ES-I3 (cell line): ENCODE measurements at regions not wholly inside any gene's neighbourhood (a gene's known extent, or its start where the extent isn't known, plus 50 kb on each side); places are given as distances from the start of the nearest gene placed in this dataset.

Source experiments
- H3K36me3 ChIP-seq: 2 replicates; pipeline ENCODE4 v1.6.1; 2013; ENCODE audit warnings: mild to moderate bottlenecking, low read length, control low read depth, moderate library complexity; ENCODE audit not compliant: insufficient read depth
- H3K4me1 ChIP-seq: 2 replicates; pipeline ENCODE4 v1.6.1; 2013; ENCODE audit warnings: mild to moderate bottlenecking, control low read depth, low read length; ENCODE audit not compliant: insufficient read depth
- H3K9ac ChIP-seq: 2 replicates; pipeline ENCODE4 v1.6.1; 2013; ENCODE audit warnings: low read depth, mild to moderate bottlenecking, low read length, moderate library complexity
- H3K9me3 ChIP-seq: 2 replicates; pipeline ENCODE4 v1.6.1; 2013; ENCODE audit warnings: mild to moderate bottlenecking, low read length, moderate library complexity; ENCODE audit not compliant: control insufficient read depth, insufficient read depth

DNA sequence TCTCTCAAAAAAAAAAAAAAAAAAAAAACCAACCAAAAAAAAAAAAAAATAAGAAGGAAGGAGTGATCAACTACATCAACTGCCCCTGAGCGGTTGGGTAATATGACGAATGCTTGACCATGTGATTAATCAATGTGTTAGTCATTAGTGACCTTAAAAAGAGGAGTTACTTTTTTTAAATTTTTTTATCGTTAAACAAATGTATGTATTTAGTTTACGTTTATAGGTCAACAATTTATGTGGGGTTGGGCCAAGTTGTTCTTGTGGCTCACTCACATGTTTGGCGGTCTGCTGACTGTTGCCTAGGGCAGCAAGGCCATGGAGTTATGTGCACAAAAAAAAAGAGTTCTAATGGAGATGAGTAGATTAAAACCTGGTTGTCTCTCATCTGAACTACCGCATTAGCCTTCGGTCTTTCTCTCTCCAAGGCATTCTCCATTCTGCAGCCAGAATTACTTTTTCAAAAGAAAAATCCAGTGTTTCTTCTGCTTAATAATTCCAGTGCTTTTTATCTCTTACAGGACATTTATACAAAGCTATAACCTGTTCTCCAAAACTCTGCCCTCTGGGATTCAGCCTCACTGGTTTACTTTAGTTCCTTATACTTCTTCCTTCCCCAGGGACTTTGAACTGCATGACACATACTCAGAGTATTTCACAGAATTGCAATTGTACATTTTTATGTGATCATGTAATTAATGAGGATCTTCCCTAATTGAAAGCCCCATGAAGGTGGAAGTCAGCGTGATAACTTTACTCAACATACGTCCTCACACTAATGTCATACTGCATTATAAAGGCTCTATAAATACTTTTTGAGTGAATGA lies 505.5 kb downstream of the ANKRD50 start:
- H3K36me3 ChIP-seq, result no peaks in the 10 kb centered on the region
- H3K9me3 ChIP-seq, result no peaks in the 10 kb centered on the region
- H3K4me1 ChIP-seq, result peaks cover 5% of the 10 kb centered on the region; the same call in 1 of the 2 replicates

DNA sequence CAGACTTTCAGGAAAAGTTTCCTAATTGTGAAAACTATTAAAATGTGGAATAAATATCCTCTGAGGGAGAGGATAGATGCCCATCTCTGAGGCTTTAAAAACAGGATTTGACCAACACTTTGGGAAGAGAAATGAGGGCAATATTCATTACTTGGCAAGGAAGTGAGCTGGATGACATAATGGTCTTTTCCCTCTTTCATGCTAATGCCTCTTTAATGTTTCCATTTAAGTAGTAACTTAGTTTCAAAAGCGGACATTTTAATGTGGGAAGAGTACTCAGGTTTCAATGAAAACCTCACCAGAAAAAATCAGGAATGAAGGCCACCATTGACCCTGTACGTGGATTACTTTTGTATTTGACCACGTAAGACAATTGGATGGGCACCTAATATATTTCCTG lies 503.3 kb downstream of the ANKRD50 start:
- no peaks in the 10 kb centered on the region for H3K36me3 ChIP-seq
- H3K9me3 ChIP-seq, result no peaks in the 10 kb centered on the region
- no peak overlapping the region for H3K9ac ChIP-seq
- H3K4me1 ChIP-seq, result peaks cover 5% of the 10 kb centered on the region; the same call in 1 of the 2 replicates

More for the DNA sequence above, 505.5 kb downstream of the ANKRD50 start:
- no peak overlapping the region for H3K9ac ChIP-seq

DNA sequence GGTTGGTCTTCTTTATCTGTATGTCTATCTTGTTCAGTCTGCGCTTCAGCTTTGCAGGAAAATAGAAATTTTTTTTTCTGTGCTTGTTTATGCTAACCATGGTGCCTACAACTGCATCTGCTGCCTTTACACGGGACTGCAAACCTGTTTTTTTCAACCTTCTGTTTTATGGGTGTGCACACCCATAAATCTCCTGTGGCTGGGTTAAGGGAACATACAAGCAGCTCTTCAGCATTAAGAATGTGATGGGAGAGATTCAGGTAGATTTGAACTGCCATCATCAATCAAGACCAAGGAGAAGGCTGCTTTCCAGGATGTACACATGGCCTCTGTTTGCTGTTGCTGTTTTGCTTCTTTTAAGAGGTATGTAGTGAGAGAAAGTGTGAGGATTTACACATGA lies 502.9 kb downstream of the ANKRD50 start:
- Histone ChIP-seq H3K9ac (no peak overlapping the region), H3K36me3 (no peaks in the 10 kb centered on the region), H3K9me3 (no peaks in the 10 kb centered on the region), H3K4me1 (peaks cover 5% of the 10 kb centered on the region; the same call in 1 of the 2 replicates)

DNA sequence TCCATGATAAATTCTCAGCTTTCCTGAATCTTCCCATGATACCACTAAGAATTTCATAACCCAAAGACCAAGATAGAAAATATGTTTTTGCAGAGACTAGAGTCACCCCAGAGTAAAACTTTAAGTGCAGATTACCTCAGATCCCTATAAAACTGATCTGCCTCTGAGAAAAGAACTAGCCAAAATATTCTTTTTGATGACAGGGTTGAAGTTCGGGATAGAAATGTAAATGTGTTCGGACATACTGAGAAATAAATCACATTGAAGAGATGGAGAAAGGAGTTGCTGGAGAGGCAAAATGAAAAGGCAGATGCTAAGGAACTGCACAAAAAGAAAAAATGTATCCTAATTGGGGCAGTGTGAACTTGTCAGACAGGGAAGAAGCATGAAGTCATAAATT lies 501.8 kb downstream of the ANKRD50 start:
- Histone ChIP-seq H3K4me1 (peaks cover 5% of the 10 kb centered on the region; the same call in 1 of the 2 replicates), H3K9ac (no peak overlapping the region), H3K36me3 (no peaks in the 10 kb centered on the region), H3K9me3 (no peaks in the 10 kb centered on the region)

DNA sequence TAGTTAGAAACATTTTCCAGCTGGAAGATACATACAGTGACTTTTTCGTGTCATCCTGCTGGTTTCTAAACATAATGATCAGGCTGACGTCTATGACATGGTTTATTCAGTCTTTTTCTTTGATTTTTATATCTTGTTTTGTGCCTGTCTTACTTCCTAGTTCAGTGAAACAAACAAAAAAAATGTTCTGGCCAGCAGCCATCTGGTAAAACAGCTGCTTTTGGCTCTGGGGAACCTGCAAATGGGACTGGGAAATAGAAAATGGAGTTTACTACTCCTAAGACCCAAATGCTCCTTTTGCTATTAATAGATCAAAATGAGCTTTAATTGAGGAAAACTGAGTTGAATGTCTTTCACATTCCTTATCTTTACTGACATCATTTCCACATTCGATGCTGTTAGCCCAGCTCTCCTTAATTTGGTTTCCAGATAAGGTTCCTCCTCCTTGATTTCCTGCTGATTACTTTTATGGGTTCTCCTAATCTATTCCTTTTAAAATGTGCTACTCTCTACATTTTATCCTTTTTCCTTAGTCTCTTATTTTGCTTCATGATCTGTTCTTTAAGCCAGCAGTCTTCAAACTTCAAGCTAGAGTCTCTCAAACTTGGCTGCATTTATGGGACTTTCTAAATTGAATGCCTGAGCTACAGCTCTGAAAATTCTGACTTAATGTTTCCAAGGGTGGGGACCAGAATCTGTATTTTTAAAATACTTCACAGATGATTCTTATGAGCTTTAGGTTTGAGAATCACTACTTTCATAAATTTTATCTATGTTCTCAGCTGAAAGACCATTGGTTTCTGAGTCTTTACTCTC lies 499.5 kb downstream of the ANKRD50 start:
- no peaks in the 10 kb centered on the region for H3K36me3 ChIP-seq
- H3K9me3 ChIP-seq, result no peaks in the 10 kb centered on the region
- no peak overlapping the region for H3K9ac ChIP-seq
- H3K4me1 ChIP-seq, result peaks cover 5% of the 10 kb centered on the region; the same call in 1 of the 2 replicates

DNA sequence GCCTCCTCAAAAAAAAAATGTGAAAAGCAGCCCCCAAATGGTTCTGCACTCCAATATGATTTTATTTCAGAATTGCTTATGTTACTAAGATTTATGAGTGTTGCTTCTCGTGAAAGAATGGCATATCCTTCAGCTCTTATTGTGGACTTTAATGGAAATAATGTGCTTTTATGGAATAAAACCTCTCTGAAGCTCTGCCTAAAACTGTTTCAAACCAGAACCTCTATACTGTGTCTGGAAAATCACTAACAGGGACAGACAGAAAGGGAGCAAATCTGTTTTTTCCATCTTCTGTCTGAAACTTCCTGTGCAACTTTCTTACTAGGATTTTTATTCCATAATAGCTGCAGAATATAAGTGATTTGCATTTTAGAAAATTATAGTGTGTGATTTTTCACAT lies 493.1 kb downstream of the ANKRD50 start:
- Histone ChIP-seq H3K36me3 (no peaks in the 10 kb centered on the region), H3K9ac (no peak overlapping the region), H3K9me3 (no peaks in the 10 kb centered on the region), H3K4me1 (no peaks in the 10 kb centered on the region)

DNA sequence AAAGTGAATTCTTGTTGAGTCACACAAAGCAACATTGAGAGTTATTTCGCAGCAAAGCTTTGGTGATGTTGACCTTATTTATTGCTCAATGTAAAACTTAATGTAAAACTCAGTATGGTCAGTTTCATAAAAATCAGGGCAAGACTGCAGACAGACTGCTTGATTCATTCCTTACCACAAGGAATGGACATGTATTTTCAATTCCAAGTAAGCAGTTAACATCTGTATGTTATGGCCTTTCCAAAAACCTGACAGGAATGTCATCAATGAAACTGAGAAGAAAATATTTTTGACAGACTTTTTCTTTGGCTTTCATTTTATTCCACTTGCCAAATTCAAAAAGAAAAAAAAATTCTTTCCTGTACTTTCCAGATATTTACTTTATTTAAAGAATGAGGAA lies 488.3 kb downstream of the ANKRD50 start:
- Histone ChIP-seq H3K36me3 (no peaks in the 10 kb centered on the region), H3K9me3 (no peaks in the 10 kb centered on the region), H3K4me1 (no peaks in the 10 kb centered on the region), H3K9ac (no peak overlapping the region)

DNA sequence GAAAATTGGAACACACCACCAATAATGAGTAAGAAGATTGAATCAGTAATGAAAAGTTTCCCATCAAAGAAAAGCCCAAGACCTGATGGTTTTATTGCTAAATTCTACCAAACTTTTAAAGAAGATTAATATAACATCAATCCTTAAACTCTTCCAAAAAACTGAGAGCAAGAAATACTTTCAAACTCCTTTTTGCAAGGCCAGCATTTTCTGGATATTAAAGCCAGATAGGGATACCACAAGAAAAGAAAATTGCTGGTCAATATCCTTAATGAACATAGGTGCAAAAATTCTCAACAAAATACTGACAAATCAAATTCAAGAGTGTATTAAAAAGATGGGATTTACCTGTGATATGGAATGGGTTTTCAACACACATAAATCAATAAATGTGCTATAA lies 484.6 kb downstream of the ANKRD50 start:
- Histone ChIP-seq H3K36me3 (no peaks in the 10 kb centered on the region), H3K4me1 (no peaks in the 10 kb centered on the region), H3K9me3 (no peaks in the 10 kb centered on the region)

DNA sequence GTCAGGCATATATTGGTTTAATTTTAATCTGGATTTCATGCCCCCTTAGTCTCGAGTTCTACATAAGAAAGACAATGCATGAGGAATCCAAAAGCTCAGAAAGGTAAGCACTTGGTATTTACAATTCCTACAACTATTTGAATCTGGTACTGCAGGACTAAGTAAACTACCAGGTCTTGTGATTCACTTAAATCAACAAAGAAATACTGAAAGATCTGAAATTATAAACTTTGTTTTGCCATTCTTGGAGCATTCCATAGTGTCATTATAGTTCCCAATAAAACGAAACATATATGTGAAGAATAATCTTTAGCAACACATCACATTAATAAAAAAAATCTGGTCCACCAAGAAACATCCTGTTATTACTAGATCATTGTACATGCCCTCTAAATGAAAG lies 482.3 kb downstream of the ANKRD50 start:
- Histone ChIP-seq H3K4me1 (no peaks in the 10 kb centered on the region), H3K36me3 (no peaks in the 10 kb centered on the region), H3K9ac (no peak overlapping the region), H3K9me3 (no peaks in the 10 kb centered on the region)

More for the DNA sequence above, 484.6 kb downstream of the ANKRD50 start:
- no peak overlapping the region for H3K9ac ChIP-seq

DNA sequence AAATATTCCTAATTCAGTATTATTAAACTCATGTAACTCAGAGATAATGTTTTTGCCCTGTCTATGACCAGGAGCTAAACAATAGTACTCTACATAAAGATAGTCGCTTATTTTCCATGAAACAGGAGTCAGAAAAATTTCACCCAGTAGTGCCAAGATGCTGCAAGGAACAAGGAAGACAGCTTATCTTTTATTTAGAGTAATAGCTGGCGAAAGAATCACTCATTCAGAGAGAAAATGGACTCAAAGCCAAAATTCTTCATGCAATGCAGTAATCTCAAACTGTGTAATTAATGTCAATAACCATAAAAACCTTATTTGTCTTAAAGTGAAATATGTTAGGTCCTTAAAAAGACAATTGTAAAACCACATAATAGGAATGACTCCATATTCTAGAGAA lies 477.8 kb downstream of the ANKRD50 start:
- Histone ChIP-seq H3K36me3 (no peaks in the 10 kb centered on the region), H3K4me1 (no peaks in the 10 kb centered on the region), H3K9me3 (no peaks in the 10 kb centered on the region), H3K9ac (no peak overlapping the region)

DNA sequence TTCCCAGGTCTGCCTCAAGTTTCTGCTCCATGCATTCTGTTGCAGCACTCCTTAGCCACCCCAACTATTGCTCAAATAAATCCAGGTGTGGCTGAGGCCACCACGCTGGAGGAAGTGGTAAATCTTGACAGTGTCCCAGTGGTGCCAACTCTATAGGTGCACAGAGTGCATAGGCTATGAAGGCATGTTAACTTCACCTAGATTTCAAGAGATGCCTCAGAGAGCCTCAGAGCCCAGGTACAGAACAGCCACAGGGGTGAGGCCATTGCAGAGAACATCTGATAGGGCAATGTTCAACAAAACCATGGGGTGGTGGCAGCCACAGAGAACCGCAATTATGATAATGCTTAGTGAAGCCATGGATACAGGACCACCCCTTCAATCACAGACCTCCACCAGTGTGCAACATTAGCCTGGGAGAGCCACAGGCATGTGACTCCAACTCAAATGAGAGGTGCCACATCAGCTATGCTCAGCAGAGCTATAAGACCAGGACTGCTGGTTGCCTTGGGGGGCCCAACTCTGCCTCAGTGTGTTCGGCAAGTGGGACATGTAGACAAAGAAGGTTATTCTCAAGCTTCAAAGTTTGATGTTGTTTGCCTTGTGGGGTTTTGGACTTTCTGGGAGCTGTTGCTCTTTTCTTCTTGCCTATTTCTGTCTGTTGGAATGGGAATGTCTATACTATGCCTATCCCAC lies 468.7 kb downstream of the ANKRD50 start:
- H3K4me1 ChIP-seq, result no peaks in the 10 kb centered on the region
- H3K36me3 ChIP-seq, result no peaks in the 10 kb centered on the region
- H3K9ac ChIP-seq, result no peak overlapping the region
- H3K9me3 ChIP-seq, result no peaks in the 10 kb centered on the region

DNA sequence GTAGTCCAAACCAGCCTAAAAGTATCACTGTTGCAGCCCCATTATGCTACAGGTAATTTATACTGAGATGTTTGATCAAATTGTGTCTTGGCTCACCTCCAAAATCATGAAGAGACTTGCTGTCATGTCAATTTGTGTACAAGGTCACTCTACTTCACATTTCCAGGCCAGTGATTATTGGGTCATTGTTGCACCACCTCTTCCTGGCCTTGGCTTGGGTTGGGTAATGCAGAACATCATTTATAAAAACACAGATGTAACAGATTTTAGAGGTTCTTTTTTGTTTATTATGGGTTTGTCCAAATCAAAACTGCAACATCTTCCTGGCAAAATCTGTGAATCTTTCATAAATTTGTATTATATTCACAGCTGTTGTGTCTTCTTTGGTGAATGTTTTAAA lies 459.5 kb downstream of the ANKRD50 start:
- Histone ChIP-seq H3K9me3 (no peaks in the 10 kb centered on the region), H3K4me1 (no peaks in the 10 kb centered on the region), H3K36me3 (no peaks in the 10 kb centered on the region), H3K9ac (no peak overlapping the region)

DNA sequence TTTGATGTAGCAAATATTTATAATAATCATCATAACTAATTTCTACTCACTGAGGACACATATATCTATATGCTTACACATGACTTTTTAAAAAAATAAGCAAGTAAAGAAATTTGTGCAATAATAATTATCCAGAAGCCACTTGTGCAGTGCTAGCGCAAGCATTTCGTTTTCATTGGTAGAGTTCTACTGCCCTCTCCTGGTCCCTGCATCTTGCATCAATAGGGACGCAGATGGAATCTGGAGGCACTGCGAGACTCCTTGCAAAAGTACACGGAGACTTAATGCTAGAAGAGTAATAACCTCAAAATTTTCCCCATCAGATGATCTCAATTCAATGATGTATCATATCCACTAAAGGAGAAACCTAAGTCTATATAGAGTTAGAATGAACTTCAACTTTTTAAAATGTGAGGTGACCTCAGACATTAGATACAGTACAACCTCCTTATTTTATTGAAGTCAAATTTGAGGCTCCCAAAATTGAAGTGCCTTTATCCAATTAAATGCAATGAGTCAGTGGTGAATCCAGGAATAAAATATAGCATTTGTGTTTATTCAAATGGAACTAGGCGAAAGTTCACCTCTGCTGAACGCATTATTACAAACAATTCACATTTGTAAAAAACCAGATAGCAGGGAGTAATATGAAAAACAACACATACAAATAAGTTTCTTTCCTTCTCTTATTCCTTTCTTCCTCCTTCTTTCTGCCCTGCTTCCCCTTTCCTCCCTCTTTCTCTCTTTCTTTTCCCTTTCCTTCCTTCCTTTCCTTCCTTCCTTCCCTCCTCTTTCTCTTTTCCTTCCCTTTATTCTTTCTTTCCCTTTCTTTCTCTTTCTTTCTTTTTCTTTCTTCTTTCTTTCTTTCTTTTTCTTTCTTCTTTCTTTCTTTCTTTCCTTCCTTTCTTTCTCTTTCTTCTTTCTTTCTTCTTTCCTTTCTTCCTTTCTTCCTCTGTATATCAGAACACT lies 450.0 kb downstream of the ANKRD50 start:
- no peaks in the 10 kb centered on the region for H3K4me1 ChIP-seq
- no peaks in the 10 kb centered on the region for H3K9me3 ChIP-seq
- H3K36me3 ChIP-seq, result no peaks in the 10 kb centered on the region
- no peak overlapping the region for H3K9ac ChIP-seq
